Uterus (tissue), 3 donors: ENCODE measurements at regions not wholly inside any gene's neighbourhood (a gene's known extent, or its start where the extent isn't known, plus 50 kb on each side); places are given as distances from the start of the nearest gene placed in this dataset.

Experiments used
- DNase-seq, 2 donors: peaks; one replicate each; pipeline ENCODE4 v3.0.0-alpha.2; 2019 to 2020
- H3K27ac ChIP-seq, 2 donors: fragments of 200-600 bp; sonication (generic); 1 replicate in 1 of 2; 2 replicates in 1 of 2; pipeline ENCODE4 v1.5.1; 2016 to 2018
- H3K27me3 ChIP-seq, 2 donors: fragments of 200-600 bp; sonication (generic); one replicate each; pipeline ENCODE4 v1.5.1; 2018 to 2019; ENCODE audit warnings: control low read depth in 1 of 2
- H3K36me3 ChIP-seq, 2 donors: fragments of 200-600 bp; sonication (generic); one replicate each; pipeline ENCODE4 v1.5.1; 2019; ENCODE audit warnings: control low read depth in 1 of 2
- H3K4me1 ChIP-seq, 2 donors: fragments of 200-600 bp; sonication (generic); one replicate each; pipeline ENCODE4 v1.5.1; 2018 to 2019; ENCODE audit warnings: control low read depth in 1 of 2
- H3K4me3 ChIP-seq, 2 donors: fragments of 200-600 bp; sonication (generic); 1 replicate in 1 of 2; 2 replicates in 1 of 2; pipeline ENCODE4 v1.5.1; 2018 to 2019; ENCODE audit warnings: mild to moderate bottlenecking in 1 of 2
- H3K9me3 ChIP-seq, 2 donors: fragments of 200-600 bp; sonication (generic); one replicate each; pipeline ENCODE4 v1.5.1; 2019; ENCODE audit warnings: control low read depth in 1 of 2
- CTCF ChIP-seq, 4 experiments: fragments of 200-600 bp in 2 of 4; fragments of 450-650 bp in 2 of 4; sonication (generic) in 2 of 4; IDR thresholded peaks; one replicate each; pipeline ENCODE4 v1.5.1; 2016 to 2019; ENCODE audit warnings: antibody characterized with exemption in 4 of 4, mild to moderate bottlenecking in 2 of 4, moderate library complexity in 1 of 4
- POLR2A ChIP-seq, 2 donors: fragments of 450-650 bp; IDR thresholded peaks; one replicate each; pipeline ENCODE4 v1.6.1; 2016; ENCODE audit warnings: antibody characterized with exemption in 2 of 2, mild to moderate bottlenecking in 1 of 2, moderate library complexity in 1 of 2
- intact Hi-C: fragments of 100-400 bp; cut with DNase I; formaldehyde crosslinking; loops from one replicate; pipeline ENCODE4 v1.15.1; 2023; ENCODE audit warnings: low total_unique reads
- donor health status: DM: yes; HTN: yes; CAD: no.

- no peaks in the 10 kb centered on the region for H3K27me3 ChIP-seq
- no peak for DNase-seq
- H3K9me3 ChIP-seq = no peaks in the 10 kb centered on the region
- peak overlapping the region in 1 of 2 donors; percentile 18 for H3K4me3 ChIP-seq
- intact Hi-C loops = no loop called here
- no peaks in the 10 kb centered on the region for H3K4me1 ChIP-seq
- H3K27ac ChIP-seq = no peak overlapping the region
- no peaks in the 10 kb centered on the region for H3K36me3 ChIP-seq
- TF ChIP-seq CTCF (IDR thresholded peaks at IDR 0.05) (no peak), POLR2A (IDR thresholded peaks at IDR 0.05) (no peak)
Measured at GRCh38 chr4:27085396-27085795, 224.8 kb downstream of the STIM2 start.

- no peak for DNase-seq
- Histone ChIP-seq H3K9me3 (no peaks in the 10 kb centered on the region), H3K27me3 (no peaks in the 10 kb centered on the region), H3K36me3 (no peaks in the 10 kb centered on the region), H3K27ac (no peak overlapping the region), H3K4me3 (no peak overlapping the region), H3K4me1 (no peaks in the 10 kb centered on the region)
- intact Hi-C loops = no loop called here
- TF ChIP-seq CTCF (IDR thresholded peaks at IDR 0.05) = no peak
- no peak for TF ChIP-seq POLR2A (IDR thresholded peaks at IDR 0.05)
Measured at GRCh38 chr4:27087306-27088045, 226.8 kb downstream of the STIM2 start.

GRCh38 chr4:27088491-27088890 lies 227.8 kb downstream of the STIM2 start:
- no peaks in the 10 kb centered on the region for H3K36me3 ChIP-seq
- intact Hi-C loops = no loop called here
- DNase-seq = no peak
- H3K4me1 ChIP-seq = no peaks in the 10 kb centered on the region
- TF ChIP-seq CTCF (IDR thresholded peaks at IDR 0.05) (no peak), POLR2A (IDR thresholded peaks at IDR 0.05) (no peak)
- H3K27ac ChIP-seq = no peak overlapping the region
- no peak overlapping the region for H3K4me3 ChIP-seq
- H3K27me3 ChIP-seq = no peaks in the 10 kb centered on the region
- no peaks in the 10 kb centered on the region for H3K9me3 ChIP-seq

- Histone ChIP-seq H3K4me1 (no peaks in the 10 kb centered on the region), H3K36me3 (no peaks in the 10 kb centered on the region), H3K9me3 (no peaks in the 10 kb centered on the region), H3K27me3 (no peaks in the 10 kb centered on the region), H3K4me3 (no peak overlapping the region), H3K27ac (no peak overlapping the region)
- intact Hi-C loops = no loop called here
- DNase-seq = no peak
- no peak for TF ChIP-seq POLR2A (IDR thresholded peaks at IDR 0.05)
- TF ChIP-seq CTCF (IDR thresholded peaks at IDR 0.05) = no peak
Measured at GRCh38 chr4:27089186-27089585, 228.5 kb downstream of the STIM2 start.

GRCh38 chr4:27090406-27090805 lies 229.8 kb downstream of the STIM2 start:
- H3K4me3 ChIP-seq = no peak overlapping the region
- no peak overlapping the region for H3K27ac ChIP-seq
- TF ChIP-seq POLR2A (IDR thresholded peaks at IDR 0.05) (no peak), CTCF (IDR thresholded peaks at IDR 0.05) (no peak)
- DNase-seq = no peak
- no peaks in the 10 kb centered on the region for H3K27me3 ChIP-seq
- no peaks in the 10 kb centered on the region for H3K4me1 ChIP-seq
- intact Hi-C loops = no loop called here
- H3K36me3 ChIP-seq = no peaks in the 10 kb centered on the region
- no peaks in the 10 kb centered on the region for H3K9me3 ChIP-seq
